Testis (tissue), 2 donors: ENCODE measurements at regions not wholly inside any gene's neighbourhood (a gene's known extent, or its start where the extent isn't known, plus 50 kb on each side); places are given as distances from the start of the nearest gene placed in this dataset.

ENCODE experiments used
- DNase-seq: peaks from one replicate; pipeline ENCODE4 v3.0.0-alpha.2; 2019
- H3K27ac ChIP-seq, 2 donors: fragments of 200-600 bp; sonication (generic); one replicate each; pipeline ENCODE4 v1.5.1; 2019
- H3K27me3 ChIP-seq: fragments of 200-600 bp; sonication (generic); one replicate; pipeline ENCODE4 v1.5.1; 2019
- H3K36me3 ChIP-seq: fragments of 200-600 bp; sonication (generic); one replicate; pipeline ENCODE4 v1.5.1; 2017; ENCODE audit warnings: low read depth; ENCODE audit errors: missing control alignments
- H3K4me1 ChIP-seq: fragments of 200-600 bp; sonication (generic); one replicate; pipeline ENCODE4 v1.5.1; 2019
- H3K4me3 ChIP-seq, 2 donors: fragments of 200-600 bp; sonication (generic); one replicate each; pipeline ENCODE4 v1.5.1; 2017 to 2019
- H3K9me3 ChIP-seq: fragments of 200-600 bp; sonication (generic); one replicate; pipeline ENCODE4 v1.5.1; 2017
- POLR2A ChIP-seq: fragments of 450-650 bp; IDR thresholded peaks from one replicate; pipeline ENCODE4 v1.6.1; 2017; ENCODE audit warnings: antibody characterized with exemption, mild to moderate bottlenecking, moderate library complexity
- WGBS, 2 donors: methylation state at CpG; one replicate each; pipeline ENCODE4 v1.1.5; 2018; 5-methylcytosine and 5-hydroxymethylcytosine counted together
- intact Hi-C: fragments of 100-400 bp; cut with DNase I; formaldehyde crosslinking; loops from one replicate; pipeline ENCODE4 v1.15.1; 2023; ENCODE audit warnings: low total_unique reads
- TF ChIP-seq, protein P1 (sequence below), 3 experiments: fragments of 450-650 bp in 2 of 3; fragments of 200-600 bp in 1 of 3; sonication (generic) in 1 of 3; IDR thresholded peaks; one replicate each; pipeline ENCODE4 v1.5.1; 2016 to 2019; ENCODE audit warnings: antibody characterized with exemption in 3 of 3, mild to moderate bottlenecking in 2 of 3, moderate library complexity in 1 of 3

- no peaks in the 10 kb centered on the region for H3K4me1 ChIP-seq
- H3K27ac ChIP-seq: no peak overlapping the region
- no peak overlapping the region for H3K4me3 ChIP-seq
- intact Hi-C loops: no loop called here
- DNase-seq: no peak
- no peaks in the 10 kb centered on the region for H3K9me3 ChIP-seq
- WGBS, 2 donors: 90 to 92% methylated on average over 2 of the region's 2 CpGs
- no peaks in the 10 kb centered on the region for H3K36me3 ChIP-seq
- TF ChIP-seq POLR2A: no peak
- TF ChIP-seq, protein P1, sequence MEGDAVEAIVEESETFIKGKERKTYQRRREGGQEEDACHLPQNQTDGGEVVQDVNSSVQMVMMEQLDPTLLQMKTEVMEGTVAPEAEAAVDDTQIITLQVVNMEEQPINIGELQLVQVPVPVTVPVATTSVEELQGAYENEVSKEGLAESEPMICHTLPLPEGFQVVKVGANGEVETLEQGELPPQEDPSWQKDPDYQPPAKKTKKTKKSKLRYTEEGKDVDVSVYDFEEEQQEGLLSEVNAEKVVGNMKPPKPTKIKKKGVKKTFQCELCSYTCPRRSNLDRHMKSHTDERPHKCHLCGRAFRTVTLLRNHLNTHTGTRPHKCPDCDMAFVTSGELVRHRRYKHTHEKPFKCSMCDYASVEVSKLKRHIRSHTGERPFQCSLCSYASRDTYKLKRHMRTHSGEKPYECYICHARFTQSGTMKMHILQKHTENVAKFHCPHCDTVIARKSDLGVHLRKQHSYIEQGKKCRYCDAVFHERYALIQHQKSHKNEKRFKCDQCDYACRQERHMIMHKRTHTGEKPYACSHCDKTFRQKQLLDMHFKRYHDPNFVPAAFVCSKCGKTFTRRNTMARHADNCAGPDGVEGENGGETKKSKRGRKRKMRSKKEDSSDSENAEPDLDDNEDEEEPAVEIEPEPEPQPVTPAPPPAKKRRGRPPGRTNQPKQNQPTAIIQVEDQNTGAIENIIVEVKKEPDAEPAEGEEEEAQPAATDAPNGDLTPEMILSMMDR (IDR thresholded peaks at IDR 0.05): no peak
- no peaks in the 10 kb centered on the region for H3K27me3 ChIP-seq
Measured at GRCh38 chrX:15098505-15098904, 171.4 kb downstream of the ASB9 start.

GRCh38 chrX:15087747-15088146, 182.1 kb downstream of the ASB9 start:
- H3K27me3 ChIP-seq: no peaks in the 10 kb centered on the region
- intact Hi-C loops: no loop called here
- TF ChIP-seq, protein P1 (IDR thresholded peaks at IDR 0.05): no peak
- TF ChIP-seq POLR2A: no peak
- no peak for DNase-seq
- WGBS, 2 donors: 79 to 84% methylated on average over 5 of the region's 5 CpGs
- H3K9me3 ChIP-seq: no peaks in the 10 kb centered on the region
- H3K27ac ChIP-seq: no peak overlapping the region
- H3K36me3 ChIP-seq: no peaks in the 10 kb centered on the region
- H3K4me1 ChIP-seq: no peaks in the 10 kb centered on the region
- H3K4me3 ChIP-seq: no peak overlapping the region

DNA sequence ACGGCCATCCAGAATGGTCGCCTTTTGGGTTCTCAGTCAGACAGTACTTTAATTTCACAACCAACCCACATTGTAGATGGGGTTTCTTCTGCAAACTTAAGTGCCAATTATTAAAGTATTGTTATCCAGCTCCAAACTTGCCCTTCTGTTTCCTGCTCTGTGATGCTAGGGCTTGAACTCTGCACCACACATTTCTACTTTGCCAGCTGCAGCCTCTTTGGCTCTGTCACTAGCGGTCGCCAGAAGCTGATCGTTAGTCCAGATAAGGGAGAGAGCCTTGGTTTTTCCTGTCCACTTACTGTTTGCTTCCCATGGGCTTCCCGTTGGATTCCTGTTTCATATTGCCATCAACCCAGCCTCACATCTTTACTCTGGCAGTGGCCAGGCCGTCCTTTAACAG, 196.6 kb downstream of the ASB9 start:
- 61 to 80% methylated on average over 6 to 7 of the region's 7 CpGs for WGBS, 2 donors
- intact Hi-C loops: no loop called here
- H3K4me1 ChIP-seq: no peaks in the 10 kb centered on the region

DNA sequence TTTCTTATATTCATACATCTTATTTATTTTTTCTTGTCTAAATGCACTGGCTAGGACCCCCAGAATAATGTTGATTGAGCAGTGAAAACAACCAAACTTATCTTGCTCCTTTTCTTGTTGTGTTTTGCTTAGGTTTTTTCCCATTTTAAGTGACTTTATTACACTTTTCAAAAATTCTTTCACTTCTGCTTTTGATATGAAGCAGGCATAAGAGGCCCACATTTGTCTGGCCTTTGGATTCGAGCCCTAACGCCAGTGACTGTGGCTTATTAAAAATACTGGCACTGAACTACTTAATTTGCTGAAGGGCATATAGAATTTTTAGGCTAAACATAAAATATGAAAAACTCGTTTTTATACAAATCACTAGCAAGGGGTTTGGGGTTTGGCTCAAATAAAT, 197.0 kb downstream of the ASB9 start:
- no peaks in the 10 kb centered on the region for H3K9me3 ChIP-seq
- DNase-seq: no peak
- intact Hi-C loops: no loop called here
- no peak overlapping the region for H3K27ac ChIP-seq
- TF ChIP-seq, protein P1 (IDR thresholded peaks at IDR 0.05): no peak
- no peak for TF ChIP-seq POLR2A
- H3K36me3 ChIP-seq: no peaks in the 10 kb centered on the region
- H3K4me1 ChIP-seq: no peaks in the 10 kb centered on the region
- H3K4me3 ChIP-seq: no peak overlapping the region
- 76 to 90% methylated on average over 3 of the region's 3 CpGs for WGBS, 2 donors
- H3K27me3 ChIP-seq: no peaks in the 10 kb centered on the region

More for the DNA sequence above, 196.6 kb downstream of the ASB9 start:
- no peaks in the 10 kb centered on the region for H3K27me3 ChIP-seq
- no peak for TF ChIP-seq POLR2A
- TF ChIP-seq, protein P1 (IDR thresholded peaks at IDR 0.05): no peak
- DNase-seq: no peak
- no peak overlapping the region for H3K4me3 ChIP-seq
- H3K9me3 ChIP-seq: no peaks in the 10 kb centered on the region
- no peaks in the 10 kb centered on the region for H3K36me3 ChIP-seq
- H3K27ac ChIP-seq: no peak overlapping the region

DNA sequence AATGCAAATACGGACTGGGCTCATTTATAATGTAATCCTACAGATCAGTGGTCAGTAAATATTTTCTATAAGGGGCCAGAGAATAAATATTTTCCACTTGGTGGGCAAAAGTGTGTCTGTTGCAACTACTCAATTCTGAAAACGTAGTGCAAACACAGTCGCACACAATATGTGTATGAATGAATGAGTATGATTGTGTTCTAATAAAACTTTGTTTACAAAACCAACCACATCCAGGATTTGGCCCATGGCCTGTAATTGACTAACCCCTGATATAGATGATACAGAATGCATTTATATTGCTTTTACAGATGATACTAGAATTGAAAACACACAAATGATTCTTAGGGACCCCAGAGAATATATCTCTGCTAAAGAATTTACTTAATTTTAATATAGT, 197.6 kb downstream of the ASB9 start:
- Histone ChIP-seq H3K4me1 (no peaks in the 10 kb centered on the region), H3K27me3 (no peaks in the 10 kb centered on the region), H3K9me3 (no peaks in the 10 kb centered on the region), H3K27ac (no peak overlapping the region), H3K4me3 (no peak overlapping the region), H3K36me3 (no peaks in the 10 kb centered on the region)
- TF ChIP-seq, protein P1 (IDR thresholded peaks at IDR 0.05): no peak
- no peak for TF ChIP-seq POLR2A
- WGBS, 2 donors: 79 to 90% methylated on average over 3 of the region's 3 CpGs
- intact Hi-C loops: no loop called here
- DNase-seq: no peak
